ENCODE measurements at regions not wholly inside any gene's neighbourhood (a gene's known extent, or its start where the extent isn't known, plus 50 kb on each side); places are given as distances from the start of the nearest gene placed in this dataset.
"Not testable (repeated sequence)": the region's sequence is repeated elsewhere in the genome, so short reads cannot be mapped to it uniquely, and the experiment has no call there.

DNA sequence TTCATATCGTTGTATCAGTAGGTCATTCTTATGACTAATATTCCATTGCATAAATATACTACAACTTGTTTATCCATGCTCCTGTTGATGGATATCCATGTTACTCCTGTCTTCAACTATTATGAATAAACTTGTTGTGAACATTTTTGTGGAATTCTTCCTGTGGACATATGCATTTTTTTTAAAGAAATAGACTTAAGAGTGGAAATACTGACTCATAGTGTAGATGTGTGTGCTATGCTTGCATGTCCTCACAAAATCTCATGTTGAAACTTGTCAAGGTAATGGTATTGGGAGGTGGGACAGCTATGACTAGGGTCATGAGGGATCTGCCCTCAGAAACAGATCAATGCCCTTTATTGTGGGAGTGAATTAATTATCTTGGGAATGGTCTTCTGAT is 240.5 kb upstream of the PRSS58 start:
- TF ChIP-seq POLR2AphosphoS5 (IDR thresholded peaks at IDR 0.05) (no peak), CTCF (IDR thresholded peaks at IDR 0.05) (no peak), POLR2A (IDR thresholded peaks at IDR 0.05) (no peak), EP300 (IDR thresholded peaks at IDR 0.05; ENCODE audit: low read depth) (no peak)
- in situ Hi-C loops (cut with MboI; ENCODE audit: low pct_ligation_motif_present in 1 of 4, low pct_unique_long_range_greater_than_20kb in 1 of 4, low sequenced_read_pairs in 3 of 4), result loop anchor here in 1 of 4 donors (5.0 kb wide), 1 partner anchor 36 kb away; no protein-coding TSS in a partner anchor
- no peak for DNase-seq
- Histone ChIP-seq H3K36me3 (no peaks in the 10 kb centered on the region), H3K9me3 (no peaks in the 10 kb centered on the region), H3K4me1 (peaks cover 5 to 38% (median 10%) of the 10 kb centered on the region in 4 donors), H3K4me3 (no peak overlapping the region), H3K27me3 (no peaks in the 10 kb centered on the region), H3K27ac (no peak overlapping the region)
- intact Hi-C loops (cut with DNase I; ENCODE audit: low total_unique reads), result no loop called here
- 83 to 84% methylated on average over 1 of the region's 1 CpG for WGBS, 2 donors (ENCODE audit: low coverage in 1 of 2)

- H3K27me3 ChIP-seq, result no peaks in the 10 kb centered on the region
- no peak overlapping the region for H3K4me3 ChIP-seq
- in situ Hi-C loops (cut with MboI; ENCODE audit: low pct_ligation_motif_present in 1 of 4, low pct_unique_long_range_greater_than_20kb in 1 of 4, low sequenced_read_pairs in 3 of 4) (loop anchor here in 1 of 4 donors (5.0 kb wide), 1 partner anchor 34 kb away; no protein-coding TSS in a partner anchor), intact Hi-C loops (cut with DNase I; ENCODE audit: low total_unique reads) (no loop called here)
- H3K4me1 ChIP-seq, result peaks cover 5 to 34% (median 8%) of the 10 kb centered on the region in 4 donors
- H3K9me3 ChIP-seq, result no peaks in the 10 kb centered on the region
- peak; percentile 26 for DNase-seq
- TF ChIP-seq CTCF (IDR thresholded peaks at IDR 0.05) (peak; percentile 67 to 88 (median 74)), POLR2A (IDR thresholded peaks at IDR 0.05) (no peak), POLR2AphosphoS5 (IDR thresholded peaks at IDR 0.05) (peak in 1 of 3 donors; percentile 28), EP300 (IDR thresholded peaks at IDR 0.05; ENCODE audit: low read depth) (no peak)
- 0 to 10% methylated on average over 1 to 8 of the region's 8 CpGs for WGBS, 2 donors (ENCODE audit: low coverage in 1 of 2)
- H3K36me3 ChIP-seq, result no peaks in the 10 kb centered on the region
- H3K27ac ChIP-seq, result no peak overlapping the region
Measured at GRCh38 chr7:142496545-142496991, 238.7 kb upstream of the PRSS58 start.

DNA sequence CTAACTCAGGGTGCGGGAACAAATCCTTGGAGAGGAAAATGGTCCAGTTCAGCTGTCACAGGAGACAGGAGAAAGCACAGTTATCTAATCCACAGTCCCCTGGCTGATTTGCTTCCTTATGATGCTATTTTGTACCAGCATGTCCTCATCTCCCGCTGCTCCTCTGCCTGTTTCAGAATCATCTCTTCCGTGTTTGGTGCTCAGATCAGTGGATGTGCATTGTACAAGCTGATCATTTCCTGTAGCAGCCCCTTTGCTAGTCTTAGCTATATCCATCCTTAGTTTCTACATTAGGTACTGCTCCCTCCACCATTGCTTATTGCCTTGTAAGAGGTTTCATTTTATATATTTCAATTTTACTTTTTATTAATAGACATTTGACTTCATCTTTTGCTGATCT is 238.0 kb upstream of the PRSS58 start:
- H3K9me3 ChIP-seq; intact Hi-C loops (cut with DNase I; ENCODE audit: low total_unique reads); H3K36me3 ChIP-seq; H3K27ac ChIP-seq; H3K4me3 ChIP-seq; DNase-seq; H3K27me3 ChIP-seq: not testable (repeated sequence)
- in situ Hi-C loops (cut with MboI; ENCODE audit: low pct_ligation_motif_present in 1 of 4, low pct_unique_long_range_greater_than_20kb in 1 of 4, low sequenced_read_pairs in 3 of 4), result loop anchor here in 1 of 4 donors (5.0 kb wide), 1 partner anchor 34 kb away; no protein-coding TSS in a partner anchor
- WGBS, 2 donors (ENCODE audit: low coverage in 1 of 2), result 83% methylated on average over 3 of the region's 3 CpGs; no CpG with 5 or more reads in 1 of the 2 donors
- peaks cover 5 to 27% (median 5%) of the 10 kb centered on the region in 4 donors for H3K4me1 ChIP-seq

DNA sequence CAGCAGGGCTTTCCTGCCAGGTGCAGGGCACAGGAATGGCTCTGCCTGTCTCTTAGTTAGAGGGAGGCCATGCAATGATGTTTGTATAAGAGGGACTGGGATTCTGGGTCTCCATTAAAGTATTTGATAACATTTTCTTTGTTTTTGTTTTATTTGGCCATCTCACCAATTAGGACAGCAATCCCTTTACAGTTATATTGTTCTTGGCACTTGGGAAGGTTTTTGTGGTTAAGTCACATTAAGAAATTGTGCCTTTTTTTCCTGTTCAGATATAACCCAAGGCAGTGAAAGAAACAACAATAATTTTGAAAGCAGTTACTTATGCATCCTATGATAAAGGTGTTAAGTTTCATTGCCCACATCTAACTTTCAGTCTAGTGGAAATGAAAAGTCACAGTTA is 237.4 kb upstream of the PRSS58 start:
- H3K4me1 ChIP-seq, result peaks cover 3 to 21% (median 5%) of the 10 kb centered on the region in 4 donors
- H3K27me3 ChIP-seq; H3K27ac ChIP-seq; intact Hi-C loops (cut with DNase I; ENCODE audit: low total_unique reads); H3K9me3 ChIP-seq; H3K36me3 ChIP-seq; H3K4me3 ChIP-seq; DNase-seq: not testable (repeated sequence)
- in situ Hi-C loops (cut with MboI; ENCODE audit: low pct_ligation_motif_present in 1 of 4, low pct_unique_long_range_greater_than_20kb in 1 of 4, low sequenced_read_pairs in 3 of 4), result loop anchor here in 1 of 4 donors (5.0 kb wide), 1 partner anchor 33 kb away; no protein-coding TSS in a partner anchor

GRCh38 chr7:142494021-142494420 is 236.2 kb upstream of the PRSS58 start:
- no peak overlapping the region for H3K27ac ChIP-seq
- H3K36me3 ChIP-seq, result no peaks in the 10 kb centered on the region
- no peak for TF ChIP-seq POLR2AphosphoS5 (IDR thresholded peaks at IDR 0.05)
- TF ChIP-seq CTCF (IDR thresholded peaks at IDR 0.05), result no peak
- TF ChIP-seq EP300 (IDR thresholded peaks at IDR 0.05; ENCODE audit: low read depth), result no peak
- no peak for TF ChIP-seq POLR2A (IDR thresholded peaks at IDR 0.05)
- H3K4me1 ChIP-seq, result peaks cover 0 to 12% (median 2%) of the 10 kb centered on the region in 4 donors
- 80 to 87% methylated on average over 2 of the region's 2 CpGs for WGBS, 2 donors (ENCODE audit: low coverage in 1 of 2)
- DNase-seq, result no peak
- in situ Hi-C loops (cut with MboI; ENCODE audit: low pct_ligation_motif_present in 1 of 4, low pct_unique_long_range_greater_than_20kb in 1 of 4, low sequenced_read_pairs in 3 of 4), result no loop called here
- no peaks in the 10 kb centered on the region for H3K9me3 ChIP-seq
- intact Hi-C loops (cut with DNase I; ENCODE audit: low total_unique reads), result no loop called here
- H3K4me3 ChIP-seq, result no peak overlapping the region
- H3K27me3 ChIP-seq, result no peaks in the 10 kb centered on the region
